ENCODE measurements at regions not wholly inside any gene's neighbourhood (a gene's known extent, or its start where the extent isn't known, plus 50 kb on each side); places are given as distances from the start of the nearest gene placed in this dataset.
A peak's percentile ranks its signal among the peaks of the same experiment; 100 is the strongest.

GRCh38 chr5:128674837-128675446, 136.9 kb upstream of the FBN2 start:
- no peak overlapping the region for H3K4me2 ChIP-seq
- H3K9ac ChIP-seq = no peak overlapping the region
- no peaks in the 10 kb centered on the region for H3K36me3 ChIP-seq (replicated peaks in 1 of 2; ENCODE audit: control insufficient read depth in 1 of 2, insufficient read depth in 2 of 2, low read length in 1 of 2)
- TF ChIP-seq RFX5 (IDR thresholded peaks at IDR 0.05; ENCODE audit: low read length) = no peak
- TF ChIP-seq SMC3 (IDR thresholded peaks at IDR 0.05; ENCODE audit: low read depth, low read length) = peak; percentile 70
- peak; percentile 73 for TF ChIP-seq RAD21 (IDR thresholded peaks at IDR 0.05; ENCODE audit: low read length)
- TF ChIP-seq, protein P1, sequence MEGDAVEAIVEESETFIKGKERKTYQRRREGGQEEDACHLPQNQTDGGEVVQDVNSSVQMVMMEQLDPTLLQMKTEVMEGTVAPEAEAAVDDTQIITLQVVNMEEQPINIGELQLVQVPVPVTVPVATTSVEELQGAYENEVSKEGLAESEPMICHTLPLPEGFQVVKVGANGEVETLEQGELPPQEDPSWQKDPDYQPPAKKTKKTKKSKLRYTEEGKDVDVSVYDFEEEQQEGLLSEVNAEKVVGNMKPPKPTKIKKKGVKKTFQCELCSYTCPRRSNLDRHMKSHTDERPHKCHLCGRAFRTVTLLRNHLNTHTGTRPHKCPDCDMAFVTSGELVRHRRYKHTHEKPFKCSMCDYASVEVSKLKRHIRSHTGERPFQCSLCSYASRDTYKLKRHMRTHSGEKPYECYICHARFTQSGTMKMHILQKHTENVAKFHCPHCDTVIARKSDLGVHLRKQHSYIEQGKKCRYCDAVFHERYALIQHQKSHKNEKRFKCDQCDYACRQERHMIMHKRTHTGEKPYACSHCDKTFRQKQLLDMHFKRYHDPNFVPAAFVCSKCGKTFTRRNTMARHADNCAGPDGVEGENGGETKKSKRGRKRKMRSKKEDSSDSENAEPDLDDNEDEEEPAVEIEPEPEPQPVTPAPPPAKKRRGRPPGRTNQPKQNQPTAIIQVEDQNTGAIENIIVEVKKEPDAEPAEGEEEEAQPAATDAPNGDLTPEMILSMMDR (IDR thresholded peaks at IDR 0.05) = peak; percentile 83
- H3K27ac ChIP-seq (ENCODE audit: low read depth in 2 of 2, low read length in 1 of 2) = no peak overlapping the region
- POLR2A ChIA-PET = no interaction called here
- H3K9me2 ChIP-seq = no peaks in the 10 kb centered on the region
- no peaks in the 10 kb centered on the region for H4K20me1 ChIP-seq (ENCODE audit: insufficient read depth)
- DNase-seq = peak; percentile 41
- H3K4me1 ChIP-seq (ENCODE audit: control insufficient read depth in 1 of 2, insufficient read depth in 2 of 2, low read depth in 1 of 2, low read length in 1 of 2) = no peaks in the 10 kb centered on the region
- CTCF ChIA-PET = interaction anchor here (0.6 to 3.2 kb wide), 21 partner anchors 8 to 1099 kb away, joined by 3 to 20 read pairs (median 3); partner anchors contain the start of gene FBN2
- no peaks in the 10 kb centered on the region for H3K9me3 ChIP-seq
- no peak overlapping the region for H2AFZ ChIP-seq (ENCODE audit: low read depth)
- WGBS (ENCODE audit: low lambda C conversion rate) = 3% methylated on average over 3 of the region's 3 CpGs
- no peaks in the 10 kb centered on the region; the same call in 1 of the 2 replicates for H3K27me3 ChIP-seq (ENCODE audit: insufficient read depth)
- H3K4me3 ChIP-seq (ENCODE audit: low read depth in 2 of 2, low read length in 1 of 2) = no peak overlapping the region; a peak in 1 of 4 replicates
- H3F3A ChIP-seq (replicated peaks; ENCODE audit: insufficient read depth) = no peaks in the 10 kb centered on the region
- H3K79me2 ChIP-seq (ENCODE audit: insufficient read depth) = no peaks in the 10 kb centered on the region

DNA sequence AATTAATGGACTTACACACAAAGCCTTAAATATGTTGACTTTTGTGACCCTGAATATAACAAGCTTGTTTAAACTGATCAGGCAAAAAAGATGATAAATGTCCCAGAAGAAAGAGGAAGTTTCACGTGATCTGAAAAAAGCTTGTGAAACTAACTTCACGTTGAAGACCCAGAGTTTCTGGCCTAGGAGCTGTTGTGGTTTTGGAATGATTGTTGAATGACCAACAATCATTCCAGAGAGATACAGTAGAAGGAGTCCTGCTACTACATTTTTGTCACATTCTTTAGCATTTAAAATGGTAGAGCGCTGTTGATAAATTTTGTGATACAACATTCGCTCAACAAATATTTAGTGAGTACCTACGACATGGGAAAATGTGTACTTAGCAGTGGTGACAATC, 143.1 kb upstream of the FBN2 start:
- H3K4me2 ChIP-seq = no peak overlapping the region
- no peaks in the 10 kb centered on the region for H3K79me2 ChIP-seq (ENCODE audit: insufficient read depth)
- no peak overlapping the region for H3K9ac ChIP-seq
- ChIA-PET CTCF (no interaction called here), POLR2A (interaction anchor here (0.6 kb wide), 1 partner anchor 1228 kb away, joined by 3 read pairs; no protein-coding TSS in a partner anchor)
- no peaks in the 10 kb centered on the region for H3K4me1 ChIP-seq (ENCODE audit: control insufficient read depth in 1 of 2, insufficient read depth in 2 of 2, low read depth in 1 of 2, low read length in 1 of 2)
- no peak for DNase-seq
- H3K27me3 ChIP-seq (ENCODE audit: insufficient read depth) = no peaks in the 10 kb centered on the region; the same call in 1 of the 2 replicates
- no peaks in the 10 kb centered on the region for H3K9me2 ChIP-seq
- H3K27ac ChIP-seq (ENCODE audit: low read depth in 2 of 2, low read length in 1 of 2) = no peak overlapping the region
- no peaks in the 10 kb centered on the region for H3K9me3 ChIP-seq
- no peaks in the 10 kb centered on the region for H3F3A ChIP-seq (replicated peaks; ENCODE audit: insufficient read depth)
- H4K20me1 ChIP-seq (ENCODE audit: insufficient read depth) = no peaks in the 10 kb centered on the region
- H3K36me3 ChIP-seq (replicated peaks in 1 of 2; ENCODE audit: control insufficient read depth in 1 of 2, insufficient read depth in 2 of 2, low read length in 1 of 2) = no peaks in the 10 kb centered on the region
- H3K4me3 ChIP-seq (ENCODE audit: low read depth in 2 of 2, low read length in 1 of 2) = no peak overlapping the region
- H2AFZ ChIP-seq (ENCODE audit: low read depth) = no peak overlapping the region
- 14% methylated on average over 5 of the region's 5 CpGs for WGBS (ENCODE audit: low lambda C conversion rate)
- no peak for TF ChIP-seq TEAD4 (IDR thresholded peaks at IDR 0.05; ENCODE audit: borderline replicate concordance, insufficient read depth)
- TF ChIP-seq GATA2 (CRISPR knock-in tag; IDR thresholded peaks at IDR 0.05) = no peak
- no peak for TF ChIP-seq TAF1 (IDR thresholded peaks at IDR 0.05; ENCODE audit: borderline replicate concordance, low read depth, low read length)
- TF ChIP-seq ELF1 (IDR thresholded peaks at IDR 0.05) = no peak
- no peak for TF ChIP-seq IRF3 (IDR thresholded peaks at IDR 0.05; ENCODE audit: low read depth, low read length)
- TF ChIP-seq USF1 (IDR thresholded peaks at IDR 0.05; ENCODE audit: borderline replicate concordance, low read depth) = no peak
- no peak for TF ChIP-seq PBX3 (IDR thresholded peaks at IDR 0.05)
- TF ChIP-seq MEF2A (IDR thresholded peaks at IDR 0.05; ENCODE audit: borderline replicate concordance, low read depth) = no peak
- no peak for TF ChIP-seq SMC3 (IDR thresholded peaks at IDR 0.05; ENCODE audit: low read depth, low read length)
- no peak for TF ChIP-seq RAD21 (IDR thresholded peaks at IDR 0.05; ENCODE audit: low read length)
- TF ChIP-seq POLR2AphosphoS5 (IDR thresholded peaks at IDR 0.05; ENCODE audit: low read depth, low read length) = no peak
- TF ChIP-seq, protein P2, sequence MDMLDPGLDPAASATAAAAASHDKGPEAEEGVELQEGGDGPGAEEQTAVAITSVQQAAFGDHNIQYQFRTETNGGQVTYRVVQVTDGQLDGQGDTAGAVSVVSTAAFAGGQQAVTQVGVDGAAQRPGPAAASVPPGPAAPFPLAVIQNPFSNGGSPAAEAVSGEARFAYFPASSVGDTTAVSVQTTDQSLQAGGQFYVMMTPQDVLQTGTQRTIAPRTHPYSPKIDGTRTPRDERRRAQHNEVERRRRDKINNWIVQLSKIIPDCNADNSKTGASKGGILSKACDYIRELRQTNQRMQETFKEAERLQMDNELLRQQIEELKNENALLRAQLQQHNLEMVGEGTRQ (IDR thresholded peaks at IDR 0.05; ENCODE audit: borderline replicate concordance, low read depth, low read length) = no peak
- no peak for TF ChIP-seq NRF1 (IDR thresholded peaks at IDR 0.05; ENCODE audit: low read depth, low read length)
- no peak for TF ChIP-seq GABPA (IDR thresholded peaks at IDR 0.05; ENCODE audit: low read depth)
- TF ChIP-seq JUND (IDR thresholded peaks at IDR 0.05) = no peak
- no peak for TF ChIP-seq REST (IDR thresholded peaks at IDR 0.05; ENCODE audit: low read depth, low read length)
